Lung (tissue), 11 donors: ENCODE measurements at regions not wholly inside any gene's neighbourhood (a gene's known extent, or its start where the extent isn't known, plus 50 kb on each side); places are given as distances from the start of the nearest gene placed in this dataset.
"Not testable (repeated sequence)": the region's sequence is repeated elsewhere in the genome, so short reads cannot be mapped to it uniquely, and the experiment has no call there.

Experiments used
- ATAC-seq: fragments of 200-7000 bp; cut with Tn5 transposase; one replicate; pipeline ENCODE4 v1.9.1; 2020; ENCODE audit warnings: moderate number of reproducible peaks; ENCODE audit not compliant: insufficient read depth, low FRiP score
- DNase-seq, 3 donors: peaks; one replicate each; pipeline ENCODE4 v3.0.0-alpha.2; 2013 to 2017
- H3K27ac ChIP-seq, 2 donors: one replicate each; pipeline ENCODE4 v1.5.1; 2013; ENCODE audit warnings: mild to moderate bottlenecking in 2 of 2, moderate library complexity in 2 of 2, control low read depth in 1 of 2, inconsistent platforms in 1 of 2, low read depth in 1 of 2, low read length in 1 of 2
- H3K27me3 ChIP-seq, 3 donors: one replicate each; pipeline ENCODE4 v1.5.1; 2013; ENCODE audit warnings: low read length in 2 of 3; ENCODE audit not compliant: control insufficient read depth in 3 of 3, insufficient read depth in 3 of 3
- H3K36me3 ChIP-seq, 4 donors: one replicate each; pipeline ENCODE4 v1.5.1; 2013; ENCODE audit warnings: low read length in 4 of 4, mild to moderate bottlenecking in 1 of 4, moderate library complexity in 1 of 4; ENCODE audit not compliant: control insufficient read depth in 4 of 4, insufficient read depth in 4 of 4
- H3K4me1 ChIP-seq, 5 donors: one replicate each; pipeline ENCODE4 v1.5.1; 2013; ENCODE audit warnings: low read length in 5 of 5, mild to moderate bottlenecking in 2 of 5, moderate library complexity in 1 of 5; ENCODE audit not compliant: control insufficient read depth in 5 of 5, insufficient read depth in 5 of 5
- H3K4me3 ChIP-seq: one replicate; pipeline ENCODE4 v1.5.1; 2013; ENCODE audit warnings: mild to moderate bottlenecking, control low read depth, moderate library complexity
- H3K9ac ChIP-seq, 2 donors: one replicate each; pipeline ENCODE4 v1.5.1; 2013; ENCODE audit warnings: low read length in 2 of 2, control low read depth in 1 of 2; ENCODE audit not compliant: insufficient read depth in 1 of 2
- H3K9me3 ChIP-seq, 4 donors: one replicate each; pipeline ENCODE4 v1.5.1; 2013; ENCODE audit warnings: low read length in 3 of 4, mild to moderate bottlenecking in 1 of 4, moderate library complexity in 1 of 4; ENCODE audit not compliant: control insufficient read depth in 4 of 4, insufficient read depth in 3 of 4
- WGBS, 2 donors: extraction: QIAGEN DNeasy Blood & Tissue Kit; methylation state at CpG; one replicate each; pipeline ENCODE4 v1.1.7; 2013; 5-methylcytosine and 5-hydroxymethylcytosine counted together
- TF ChIP-seq, protein P1 (sequence below): IDR thresholded peaks from 2 replicates; pipeline ENCODE4 v1.5.1; 2012; ENCODE audit warnings: mild to moderate bottlenecking; ENCODE audit errors: control extremely low read depth, extremely low read depth
- donor health status: control.
- donor health status: control.
- donor health status: Bipolar disorder and iron deficiency.
- donor health status: healthy.
- donor health status: DM: yes; HTN: yes; CAD: no.

DNA sequence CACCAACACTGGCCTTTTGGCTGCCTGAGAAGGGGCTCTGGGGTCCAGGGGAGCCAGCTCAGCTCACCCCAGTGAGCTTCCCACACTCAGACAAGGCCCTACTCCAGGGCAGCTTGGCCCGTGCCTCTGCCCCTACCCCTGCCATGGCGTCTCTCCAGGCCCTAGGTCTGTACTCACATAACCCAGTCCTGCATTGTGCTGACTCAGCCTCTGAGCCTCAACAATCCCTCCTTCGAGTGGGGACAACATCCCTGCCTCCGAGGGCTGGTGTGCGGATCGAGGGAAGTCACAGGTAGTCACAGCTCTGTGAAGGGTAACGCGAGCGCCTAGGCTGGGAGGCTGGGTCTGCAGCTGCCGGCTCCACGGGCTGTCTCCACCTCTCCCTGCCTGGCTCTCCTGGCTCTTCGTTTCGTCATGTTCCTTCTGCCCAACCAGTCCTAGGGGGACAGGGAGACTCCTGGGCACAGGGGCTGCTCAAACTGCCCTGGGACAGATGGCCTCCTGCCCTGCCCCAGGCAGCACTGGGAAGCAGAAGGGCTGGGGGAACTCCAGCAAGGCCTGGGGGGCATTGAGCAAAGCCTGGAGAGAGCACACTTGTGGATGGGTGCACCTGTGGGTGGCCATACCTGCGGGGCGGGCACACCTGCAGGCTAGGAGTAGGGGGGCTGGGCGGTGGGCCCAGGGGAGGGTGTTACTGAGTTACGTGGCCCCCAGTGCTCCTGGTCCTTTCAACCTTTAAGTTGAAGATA lies 74.6 kb downstream of the RRM2 start:
- Histone ChIP-seq H3K4me3 (no peak overlapping the region), H3K27ac (no peak overlapping the region), H3K9me3 (peaks cover 0 to 5% (median 0%) of the 10 kb centered on the region in 4 donors), H3K27me3 (no peaks in the 10 kb centered on the region), H3K36me3 (no peaks in the 10 kb centered on the region), H3K9ac (no peak overlapping the region), H3K4me1 (peaks cover 0 to 39% (median 5%) of the 10 kb centered on the region in 5 donors)
- TF ChIP-seq, protein P1, sequence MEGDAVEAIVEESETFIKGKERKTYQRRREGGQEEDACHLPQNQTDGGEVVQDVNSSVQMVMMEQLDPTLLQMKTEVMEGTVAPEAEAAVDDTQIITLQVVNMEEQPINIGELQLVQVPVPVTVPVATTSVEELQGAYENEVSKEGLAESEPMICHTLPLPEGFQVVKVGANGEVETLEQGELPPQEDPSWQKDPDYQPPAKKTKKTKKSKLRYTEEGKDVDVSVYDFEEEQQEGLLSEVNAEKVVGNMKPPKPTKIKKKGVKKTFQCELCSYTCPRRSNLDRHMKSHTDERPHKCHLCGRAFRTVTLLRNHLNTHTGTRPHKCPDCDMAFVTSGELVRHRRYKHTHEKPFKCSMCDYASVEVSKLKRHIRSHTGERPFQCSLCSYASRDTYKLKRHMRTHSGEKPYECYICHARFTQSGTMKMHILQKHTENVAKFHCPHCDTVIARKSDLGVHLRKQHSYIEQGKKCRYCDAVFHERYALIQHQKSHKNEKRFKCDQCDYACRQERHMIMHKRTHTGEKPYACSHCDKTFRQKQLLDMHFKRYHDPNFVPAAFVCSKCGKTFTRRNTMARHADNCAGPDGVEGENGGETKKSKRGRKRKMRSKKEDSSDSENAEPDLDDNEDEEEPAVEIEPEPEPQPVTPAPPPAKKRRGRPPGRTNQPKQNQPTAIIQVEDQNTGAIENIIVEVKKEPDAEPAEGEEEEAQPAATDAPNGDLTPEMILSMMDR = no peak
- WGBS, 2 donors = 95% methylated on average over 17 of the region's 17 CpGs
- DNase-seq (peak in 2 of 3 donors; percentile 16 to 24), ATAC-seq (no peak)

DNA sequence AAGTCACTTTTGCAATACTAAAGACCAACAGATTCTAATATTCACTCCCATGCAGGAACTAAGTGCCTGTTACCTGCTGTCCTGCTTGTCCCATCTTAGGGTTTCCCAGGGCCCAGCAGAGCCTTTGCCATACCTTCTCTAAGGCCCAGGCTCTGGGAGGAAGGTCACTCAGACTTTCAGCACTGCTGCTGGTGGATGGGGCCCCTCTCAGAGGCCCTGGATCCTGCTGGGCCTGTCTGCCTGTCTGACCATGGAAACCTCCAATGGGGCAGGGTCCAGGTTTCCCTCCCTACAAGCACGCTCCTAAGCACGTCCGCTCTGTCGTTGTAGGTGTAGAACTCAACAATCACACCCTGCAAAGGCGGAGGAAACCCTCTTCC lies 75.1 kb downstream of the RRM2 start:
- H3K27ac ChIP-seq = no peak overlapping the region
- H3K4me1 ChIP-seq = peaks cover 0 to 39% (median 9%) of the 10 kb centered on the region in 5 donors
- H3K4me3 ChIP-seq = no peak overlapping the region
- no peaks in the 10 kb centered on the region for H3K36me3 ChIP-seq
- ATAC-seq = no peak
- 90% methylated on average over 5 of the region's 5 CpGs for WGBS, 2 donors
- no peak overlapping the region for H3K9ac ChIP-seq
- H3K27me3 ChIP-seq = no peaks in the 10 kb centered on the region
- H3K9me3 ChIP-seq = peaks cover 0 to 5% (median 0%) of the 10 kb centered on the region in 4 donors
- TF ChIP-seq, protein P1 = no peak
- DNase-seq = no peak

DNA sequence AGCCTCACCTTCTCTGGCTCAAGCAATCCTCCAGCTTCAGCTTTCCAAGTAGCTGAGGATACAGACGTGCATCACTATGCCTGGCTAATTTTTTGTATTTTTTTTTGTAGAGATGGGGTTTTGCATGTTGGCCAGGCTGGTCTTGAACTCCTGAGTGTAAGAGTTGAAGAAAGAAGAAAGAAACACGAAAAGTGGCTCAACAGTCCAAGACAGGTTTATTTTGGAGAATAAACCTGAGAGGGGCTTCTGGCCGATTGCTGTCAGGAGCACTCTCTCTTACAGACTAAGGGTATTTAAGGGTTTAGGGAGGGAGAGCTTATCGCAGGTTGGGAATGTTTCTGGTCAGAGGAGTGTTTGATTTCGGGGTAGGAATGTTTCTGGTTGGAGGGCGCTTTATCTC lies 75.9 kb downstream of the RRM2 start:
- H3K9ac ChIP-seq, ATAC-seq, H3K4me3 ChIP-seq, DNase-seq, H3K9me3 ChIP-seq, H3K27me3 ChIP-seq, H3K36me3 ChIP-seq, H3K27ac ChIP-seq: not testable (repeated sequence)
- WGBS, 2 donors = 83 to 97% methylated on average over 6 of the region's 6 CpGs
- H3K4me1 ChIP-seq = peaks cover 0 to 37% (median 7%) of the 10 kb centered on the region in 5 donors

DNA sequence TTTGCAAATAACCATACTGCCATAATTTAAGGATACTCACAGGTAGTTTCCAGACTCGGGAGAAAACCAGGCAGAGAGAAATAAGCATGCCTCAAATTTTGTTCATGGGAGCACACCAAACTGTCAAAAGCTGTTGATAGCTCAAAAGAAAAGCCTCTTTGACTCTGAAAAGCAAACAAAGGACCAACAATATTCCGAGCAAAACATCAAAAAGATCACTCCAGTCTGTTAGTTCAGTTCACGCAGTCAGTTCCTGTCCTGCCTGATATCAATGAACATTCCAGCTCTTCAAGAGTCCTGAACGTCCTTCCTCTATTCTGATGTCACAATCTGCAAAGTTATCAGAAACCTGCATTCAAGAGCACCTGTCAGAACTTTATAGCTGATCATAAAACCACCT lies 78.7 kb downstream of the RRM2 start:
- ATAC-seq = no peak
- no peaks in the 10 kb centered on the region for H3K36me3 ChIP-seq
- TF ChIP-seq, protein P1 = no peak
- peaks cover 0 to 5% (median 0%) of the 10 kb centered on the region in 4 donors for H3K9me3 ChIP-seq
- no peak for DNase-seq
- peaks cover 0 to 22% (median 3%) of the 10 kb centered on the region in 5 donors for H3K4me1 ChIP-seq
- H3K9ac ChIP-seq = no peak overlapping the region
- H3K27ac ChIP-seq = no peak overlapping the region
- no peaks in the 10 kb centered on the region for H3K27me3 ChIP-seq
- no peak overlapping the region for H3K4me3 ChIP-seq
- 67 to 79% methylated on average over 4 of the region's 4 CpGs for WGBS, 2 donors
